Renal cortical epithelial cell (primary cell): ENCODE measurements at regions not wholly inside any gene's neighbourhood (a gene's known extent, or its start where the extent isn't known, plus 50 kb on each side); places are given as distances from the start of the nearest gene placed in this dataset.

Experiments used
- DNase-seq: peaks from one replicate; pipeline ENCODE4 v3.0.0-alpha.2; 2011; ENCODE audit warnings: low read depth

DNA sequence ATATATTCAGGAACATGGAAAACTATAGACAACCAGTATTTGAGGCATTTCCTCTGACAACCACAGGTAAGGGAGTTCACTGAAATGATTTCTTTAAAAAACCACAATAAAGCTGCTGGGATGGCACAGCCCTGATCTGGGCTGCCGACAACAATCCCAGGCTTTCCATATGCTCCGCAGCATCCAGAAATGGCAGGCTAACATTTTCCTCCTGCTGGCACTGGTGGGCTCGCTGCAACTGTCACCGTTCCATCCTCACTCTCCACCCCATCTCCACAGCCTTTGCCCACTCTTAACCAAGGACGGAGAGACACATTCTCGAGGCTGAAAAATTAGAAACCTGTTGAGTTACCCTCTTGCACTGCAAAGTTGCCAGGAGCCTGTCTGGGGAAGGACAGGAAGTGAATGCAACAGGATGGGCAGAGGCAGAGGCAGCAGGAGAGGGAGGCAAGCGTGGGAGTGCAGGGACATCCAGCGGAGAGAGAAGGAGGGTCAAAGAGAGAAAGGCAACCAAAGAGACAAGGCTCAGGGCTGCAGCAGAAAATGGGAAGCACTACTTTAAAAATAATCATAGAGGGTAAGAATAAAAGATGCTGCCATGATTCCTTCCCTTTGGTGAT lies 79.0 kb upstream of the ARRDC4 start:
- no peak for DNase-seq

DNA sequence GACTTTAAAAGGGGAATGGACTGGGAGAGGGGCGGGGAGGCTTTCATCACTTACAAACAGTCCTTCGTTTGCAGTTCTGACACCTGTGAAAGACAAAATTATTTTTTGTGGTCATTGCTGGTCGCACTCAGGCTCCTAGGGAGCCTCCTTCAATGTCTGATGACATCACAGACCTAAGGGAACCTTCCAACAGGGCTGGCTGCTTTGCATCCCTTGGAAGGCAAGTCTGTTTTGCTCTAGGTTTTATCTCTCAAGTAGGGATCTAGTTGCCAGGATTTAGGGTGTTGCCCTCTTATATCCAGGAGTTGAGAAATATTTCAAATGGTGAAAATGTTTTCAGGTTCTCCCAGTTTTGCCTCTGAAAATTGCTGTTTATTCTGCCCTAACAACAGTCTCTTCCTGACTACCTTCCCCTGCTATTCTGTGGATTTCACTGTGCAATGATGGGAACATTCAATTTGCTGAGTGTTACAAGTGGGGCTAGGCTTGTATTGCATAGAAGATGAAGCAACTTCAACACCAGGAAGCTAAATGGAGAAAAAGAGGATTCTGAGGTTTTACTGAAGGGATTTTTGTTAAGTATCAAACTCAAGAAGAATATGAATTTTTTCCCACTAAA lies 75.9 kb upstream of the ARRDC4 start:
- DNase-seq, result no peak

DNA sequence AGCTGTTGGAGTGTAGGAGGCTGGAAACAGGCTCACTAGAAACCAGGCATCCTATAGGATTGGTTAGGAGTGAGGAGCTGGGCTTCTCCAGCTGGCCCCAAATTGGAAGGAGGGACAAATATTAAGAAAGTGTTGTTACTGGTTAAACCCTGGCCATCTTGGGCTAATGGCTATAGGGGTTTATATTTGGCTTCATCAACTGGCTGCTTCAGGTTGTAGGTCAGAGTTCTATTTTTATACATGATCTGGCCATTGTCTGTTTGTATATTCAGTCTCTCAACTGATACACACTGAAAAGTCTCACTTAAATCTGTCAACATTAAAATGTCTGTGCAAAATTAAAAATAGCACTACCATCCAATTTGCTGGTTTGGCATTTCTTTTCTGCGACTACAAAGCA lies 70.2 kb upstream of the ARRDC4 start:
- DNase-seq, result no peak

DNA sequence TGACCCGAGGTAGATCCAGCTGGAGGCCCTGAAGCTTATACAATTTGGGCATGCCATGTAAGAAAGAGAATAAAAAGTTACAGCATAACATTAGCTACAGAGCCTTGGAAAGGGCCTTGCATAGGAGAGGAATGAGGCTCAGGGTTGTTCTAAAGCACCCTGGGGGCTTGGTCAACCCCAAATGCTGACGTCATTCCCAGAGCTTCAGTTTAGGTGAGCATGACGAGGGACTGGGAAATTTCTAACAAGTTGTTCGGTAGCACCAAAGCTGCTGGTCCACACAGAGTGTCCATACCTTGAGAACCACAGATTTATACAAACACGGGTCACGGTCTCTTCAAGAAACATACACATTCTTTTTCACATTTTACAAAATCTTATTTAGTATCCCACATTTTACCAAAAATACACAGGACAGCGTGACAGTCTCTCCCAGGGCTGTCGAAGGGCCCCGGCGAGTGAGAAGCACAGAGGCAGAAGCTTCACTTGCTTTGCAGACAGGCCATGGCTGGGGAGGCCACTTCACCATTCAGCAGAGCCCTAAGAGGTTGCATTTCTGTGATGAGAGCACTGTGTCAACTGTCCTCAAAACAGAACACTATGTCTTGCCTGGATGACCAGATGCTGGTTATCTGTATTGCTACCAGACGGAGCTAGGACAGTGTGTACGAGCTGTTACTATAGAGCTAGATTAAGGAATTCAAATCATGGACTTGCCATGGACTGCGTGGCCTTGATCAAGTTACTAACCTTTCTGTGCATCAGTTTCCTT lies 68.2 kb upstream of the ARRDC4 start:
- no peak for DNase-seq

DNA sequence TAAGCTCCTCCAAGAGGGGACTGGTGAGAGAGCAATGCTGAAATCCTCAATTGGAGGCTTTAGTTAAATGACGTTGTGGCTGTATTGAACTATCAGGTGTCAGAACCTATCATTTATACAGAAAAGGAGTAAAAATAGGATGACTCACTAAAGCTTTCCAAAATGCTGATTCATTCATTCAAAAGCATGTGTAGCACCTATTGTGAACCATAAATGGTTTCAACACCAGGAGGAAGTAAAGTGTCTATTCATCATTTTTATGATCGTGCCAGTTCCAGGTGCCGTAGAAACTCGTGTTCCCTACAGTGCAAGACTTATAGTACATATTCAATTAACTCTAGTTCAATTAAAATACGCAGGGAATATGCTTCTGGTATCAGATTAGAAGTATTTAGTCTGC lies 66.5 kb upstream of the ARRDC4 start:
- DNase-seq, result peak; percentile 37

DNA sequence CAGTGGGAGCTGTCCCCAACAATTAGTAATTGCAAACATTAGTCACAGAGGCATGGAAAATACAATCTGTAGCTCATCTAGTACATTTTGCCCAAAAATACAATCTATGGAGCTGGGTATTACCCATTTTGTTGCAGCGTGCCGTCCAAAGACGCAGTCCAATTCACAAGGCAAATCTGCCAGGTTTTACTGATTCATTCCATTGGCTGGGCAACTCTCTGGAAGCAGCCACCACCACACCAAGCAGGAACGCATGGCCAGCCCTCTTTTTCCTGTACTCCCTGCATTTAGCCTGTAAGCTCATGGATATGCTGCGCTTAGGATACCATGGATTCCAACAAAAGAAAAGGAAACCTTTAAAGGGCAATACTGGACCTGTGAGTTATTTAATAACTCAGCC lies 60.5 kb upstream of the ARRDC4 start:
- no peak for DNase-seq

DNA sequence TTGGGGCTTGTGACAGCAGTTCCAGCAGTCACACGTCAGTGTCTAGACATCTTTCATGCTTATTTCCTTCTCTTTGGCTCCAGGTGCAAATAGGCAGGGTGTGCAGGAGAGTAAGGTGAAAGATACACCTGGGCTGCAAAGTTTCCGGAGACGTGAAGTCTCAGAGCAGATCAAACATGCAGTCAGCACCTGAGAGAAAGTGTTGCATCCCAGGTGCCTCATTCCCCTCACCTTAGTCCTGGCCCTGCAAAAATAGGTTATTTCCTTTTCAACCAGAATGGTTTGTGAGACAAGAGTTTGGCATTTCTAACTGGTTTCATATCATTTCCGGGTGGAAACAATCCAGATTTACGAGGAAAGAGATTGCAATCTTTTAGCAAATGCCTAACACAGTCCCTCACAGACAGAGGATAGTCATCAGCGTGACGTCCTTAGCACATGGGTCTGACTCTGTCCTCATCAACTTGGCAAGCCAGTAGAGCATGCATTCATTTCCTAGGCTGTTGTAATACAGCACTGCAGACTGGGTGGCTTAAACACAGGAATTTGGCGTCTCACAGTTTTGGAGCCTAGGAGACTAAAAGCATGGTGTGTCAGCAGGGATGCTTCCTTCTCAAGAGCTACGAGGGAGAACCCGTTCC lies 58.2 kb upstream of the ARRDC4 start:
- DNase-seq, result peak; percentile 70

DNA sequence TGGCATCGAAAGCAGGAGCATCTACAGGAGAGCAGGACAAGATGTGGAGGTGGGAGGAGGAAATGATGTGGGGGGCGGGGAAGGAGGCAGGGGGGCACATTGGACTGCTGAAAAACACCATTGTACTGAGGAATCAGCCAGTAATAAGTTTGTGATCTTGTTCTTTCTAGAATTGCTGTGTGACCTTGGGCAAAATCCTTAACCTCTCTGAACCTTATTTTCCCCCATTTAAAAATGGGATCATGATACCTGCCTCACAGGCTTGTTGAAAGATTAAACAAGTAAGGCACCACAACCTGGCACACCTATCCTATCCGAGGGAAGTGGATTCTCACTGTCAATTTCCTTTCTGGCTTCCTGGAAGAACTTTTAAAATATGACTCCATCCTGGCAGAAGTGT lies 56.9 kb upstream of the ARRDC4 start:
- DNase-seq, result no peak

DNA sequence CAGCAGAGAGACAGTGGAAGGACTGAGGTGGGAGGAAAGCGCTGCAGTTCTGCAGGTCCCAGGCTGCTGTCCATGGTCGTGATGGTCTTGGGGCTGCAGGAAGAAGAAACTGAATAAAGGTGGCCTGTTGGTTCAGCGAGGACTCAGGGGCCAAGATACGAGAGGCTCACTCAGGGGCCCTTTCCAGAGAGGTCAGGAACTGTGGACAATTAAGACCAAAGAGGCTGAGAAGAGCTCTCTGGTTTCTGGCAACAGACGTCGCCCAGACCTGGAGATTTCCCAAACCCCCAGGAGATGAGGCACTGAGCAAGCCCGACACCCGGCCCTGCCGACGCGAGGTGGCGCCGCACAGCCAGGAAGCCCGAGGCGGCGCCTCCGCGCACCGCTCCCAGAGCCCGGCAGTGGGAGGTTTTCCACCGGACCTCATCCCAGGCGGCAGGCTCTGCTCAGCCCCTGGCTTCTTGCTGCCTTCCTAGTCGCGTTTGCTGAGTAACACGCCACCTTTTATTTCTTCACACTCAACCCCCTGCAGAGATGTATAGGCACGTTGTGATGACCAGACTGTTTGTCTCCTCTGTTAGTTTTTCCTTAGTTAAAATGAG lies 56.4 kb upstream of the ARRDC4 start:
- DNase-seq, result peak; percentile 40

DNA sequence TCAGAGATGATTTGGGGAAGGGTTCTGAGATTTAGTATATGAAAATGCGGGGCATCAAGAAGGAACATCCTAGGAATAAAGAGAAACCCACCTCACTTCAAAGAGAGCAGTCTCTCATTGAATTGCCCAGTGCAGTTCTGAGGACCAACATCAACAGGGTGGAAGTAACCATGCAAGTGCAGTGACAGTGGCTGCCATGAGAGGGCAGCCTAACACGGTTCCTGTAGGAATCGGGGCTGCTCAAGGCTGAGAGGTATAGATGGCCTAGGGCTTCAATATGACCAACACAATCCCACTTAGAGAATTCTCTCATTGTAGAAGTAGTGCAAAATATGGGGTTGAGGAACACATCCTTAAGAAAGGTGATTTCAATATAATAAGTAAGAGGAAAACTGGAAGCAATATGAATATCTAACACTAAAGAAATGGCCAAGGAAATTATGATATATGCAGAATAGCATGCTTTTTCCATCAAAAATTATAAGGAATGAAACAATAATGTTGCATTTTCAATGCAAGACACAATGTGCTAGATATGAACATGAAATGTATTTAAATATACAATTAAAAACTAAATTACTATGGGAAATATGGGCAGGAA lies 51.1 kb upstream of the ARRDC4 start:
- DNase-seq, result peak; percentile 50
